Germinal center (tissue), 1 donor: ENCODE measurements at regions not wholly inside any gene's neighbourhood (a gene's known extent, or its start where the extent isn't known, plus 50 kb on each side); places are given as distances from the start of the nearest gene placed in this dataset.

Experiments used
- DNase-seq: peaks from one replicate; pipeline ENCODE4 v3.0.0; 2012; ENCODE audit warnings: mixed read lengths, low spot score

DNA sequence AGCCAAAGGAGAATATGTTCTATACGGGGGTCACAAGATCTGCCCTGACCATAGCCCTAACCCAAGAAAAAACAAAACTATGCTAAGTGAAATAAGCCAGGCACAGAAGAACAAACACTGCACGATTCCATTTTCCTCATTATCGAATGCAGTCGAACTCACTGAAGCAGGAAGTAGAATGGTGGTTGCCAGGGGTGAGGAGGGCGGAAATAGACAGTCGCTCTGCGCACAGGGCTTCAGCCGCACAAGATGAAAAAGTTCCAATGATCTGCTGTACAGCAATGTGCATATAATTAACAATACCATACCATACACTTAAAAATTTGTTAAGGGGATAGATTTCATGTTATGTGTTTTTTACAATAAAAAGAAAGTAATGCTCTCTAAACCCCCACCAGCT, 257.7 kb downstream of the TXNL1 start:
- DNase-seq, result no peak

DNA sequence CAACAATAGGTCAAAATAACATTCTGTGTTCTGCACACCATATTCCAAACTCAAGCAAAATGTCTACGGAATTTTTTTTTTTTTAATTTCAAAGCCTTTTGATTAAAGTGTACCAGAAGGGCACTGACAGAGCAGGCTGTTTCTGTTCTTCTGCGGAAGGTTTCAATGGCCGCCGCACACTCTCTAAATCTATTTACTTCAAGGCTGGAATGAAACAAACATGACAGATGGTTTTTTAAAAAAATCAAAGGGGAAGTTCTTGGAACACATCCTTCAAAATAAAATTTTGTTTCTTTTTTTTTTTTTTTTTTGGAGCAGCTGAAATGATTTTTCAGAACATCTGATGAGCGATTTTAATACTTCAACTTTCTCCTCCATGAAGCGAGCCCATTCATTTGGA, 259.1 kb downstream of the TXNL1 start:
- DNase-seq, result no peak

DNA sequence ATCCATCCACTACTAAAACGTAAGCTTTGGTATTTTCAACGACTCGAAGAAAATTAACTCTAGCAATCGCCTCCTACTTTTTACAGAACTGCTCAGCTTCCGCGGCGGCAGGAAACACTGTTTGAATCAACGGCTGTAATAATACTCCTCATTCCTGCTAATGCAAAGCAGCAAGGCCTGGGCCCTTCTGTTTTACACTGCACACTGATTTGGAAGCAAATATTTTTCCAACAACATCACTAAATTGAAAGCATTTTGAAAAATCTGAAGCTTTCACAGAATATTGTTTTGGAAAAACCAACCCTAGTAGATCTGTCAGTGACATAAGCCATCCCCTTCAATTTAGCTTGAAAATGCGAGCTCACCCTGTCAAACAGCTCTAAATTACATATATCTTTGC, 261.2 kb downstream of the TXNL1 start:
- DNase-seq, result no peak

DNA sequence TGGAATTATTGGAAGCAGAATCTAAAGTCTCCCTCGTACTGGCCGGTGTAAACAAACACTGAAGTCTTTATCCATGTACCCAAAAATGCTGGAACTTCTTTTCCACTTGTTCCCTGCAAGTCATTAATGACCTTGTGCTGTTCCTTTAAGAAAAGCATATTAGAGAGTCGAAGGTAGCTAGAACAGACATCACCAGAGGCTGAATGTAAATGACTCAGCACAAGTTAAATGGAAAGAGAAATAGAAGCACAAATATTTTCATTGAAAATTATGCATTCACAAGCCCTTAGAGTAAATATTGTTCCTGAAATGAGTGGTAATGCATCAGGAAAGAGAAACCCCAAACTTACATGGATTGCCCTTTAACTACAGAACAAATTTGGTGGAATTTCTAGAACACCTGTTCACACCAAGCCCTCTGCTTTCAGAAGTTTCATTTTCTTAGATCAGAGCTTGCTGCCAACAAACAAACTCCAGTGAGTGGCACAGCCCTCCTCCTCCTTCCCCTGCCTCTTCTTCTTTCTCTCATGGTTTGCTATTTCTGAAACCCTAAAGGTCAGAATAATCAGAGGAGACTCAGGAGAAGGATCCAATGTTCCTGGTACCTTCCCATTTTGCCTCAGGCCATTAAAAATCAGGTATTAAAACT, 264.3 kb downstream of the TXNL1 start:
- DNase-seq, result no peak

GRCh38 chr18:56373601-56374000, 264.8 kb downstream of the TXNL1 start:
- DNase-seq, result no peak

DNA sequence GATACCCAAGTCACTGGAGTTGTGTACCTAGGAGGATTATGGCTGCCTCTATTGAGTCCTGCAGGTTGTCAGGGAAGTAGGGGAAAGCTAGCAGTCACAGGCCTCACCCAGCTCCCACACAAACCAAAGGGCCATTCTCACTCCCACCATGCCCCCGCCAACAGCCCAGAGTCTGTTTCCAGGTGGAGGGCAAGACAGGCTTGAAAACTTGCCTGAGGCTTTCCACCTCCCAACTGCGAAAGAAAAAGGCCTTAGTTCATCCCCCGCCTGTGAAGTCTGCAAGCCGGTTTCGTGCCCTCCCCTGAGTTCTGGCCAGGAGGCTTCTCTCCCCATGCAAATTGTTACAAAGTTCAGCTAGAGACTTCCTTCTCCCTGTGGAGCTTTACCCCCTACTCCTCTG, 270.3 kb downstream of the TXNL1 start:
- DNase-seq, result no peak

- no peak for DNase-seq
These were observed 279.6 kb downstream of the TXNL1 start for GRCh38 chr18:56358608-56359280.

- DNase-seq, result no peak
These were observed 284.6 kb downstream of the TXNL1 start for GRCh38 chr18:56353663-56354260.

DNA sequence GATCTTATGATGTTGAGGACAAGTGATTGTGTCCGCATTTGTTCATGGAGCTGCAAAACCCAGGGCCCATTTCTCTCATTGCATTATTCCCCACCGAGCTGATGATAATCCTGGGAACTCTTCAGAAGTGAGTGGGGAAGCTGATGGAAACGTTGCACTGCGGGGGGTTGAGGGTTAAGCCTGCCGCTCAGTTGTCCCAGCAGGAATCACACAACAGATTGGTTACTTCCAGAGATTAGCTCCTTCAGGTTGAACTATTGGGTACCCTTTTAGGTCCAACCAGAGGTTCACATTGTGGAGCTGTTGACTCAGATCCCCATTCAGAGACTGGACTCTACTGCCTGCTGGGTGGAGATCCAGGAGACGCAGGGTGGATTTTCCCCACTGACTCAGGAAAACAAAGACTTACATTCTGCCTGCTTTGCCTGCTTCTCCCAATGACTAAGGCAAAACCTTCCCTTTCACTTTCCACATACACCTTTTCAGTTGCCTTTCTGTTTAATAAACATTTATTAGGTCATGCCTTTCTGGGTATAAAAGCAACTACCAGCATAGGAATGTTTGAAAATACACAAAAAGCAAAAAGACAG, 286.4 kb downstream of the TXNL1 start:
- DNase-seq, result no peak

GRCh38 chr18:56337507-56337906, 300.9 kb downstream of the TXNL1 start:
- DNase-seq, result no peak

GRCh38 chr18:56333839-56334238, 304.6 kb downstream of the TXNL1 start:
- DNase-seq, result no peak

DNA sequence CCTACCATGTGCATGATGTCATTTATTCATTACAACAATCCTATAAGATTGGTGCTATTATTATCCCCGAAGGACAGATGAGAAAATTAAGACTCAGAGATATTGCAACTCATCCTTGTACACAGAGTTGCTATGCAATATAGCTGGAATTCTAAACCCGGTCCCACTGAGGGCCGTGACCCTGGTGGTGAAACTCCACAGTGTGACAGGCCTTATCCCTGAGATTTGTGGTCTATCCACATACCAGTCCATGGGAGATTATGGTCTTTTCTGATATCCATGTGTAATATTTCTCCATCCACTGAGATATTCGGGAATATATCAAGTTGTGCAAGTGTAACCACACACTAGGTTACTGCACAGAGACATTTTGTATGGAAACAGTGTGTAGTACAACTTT, 305.2 kb downstream of the TXNL1 start:
- no peak for DNase-seq

GRCh38 chr18:56332371-56332770, 306.0 kb downstream of the TXNL1 start:
- no peak for DNase-seq

- DNase-seq, result no peak
These were observed 307.9 kb downstream of the TXNL1 start for GRCh38 chr18:56330366-56331110.

DNA sequence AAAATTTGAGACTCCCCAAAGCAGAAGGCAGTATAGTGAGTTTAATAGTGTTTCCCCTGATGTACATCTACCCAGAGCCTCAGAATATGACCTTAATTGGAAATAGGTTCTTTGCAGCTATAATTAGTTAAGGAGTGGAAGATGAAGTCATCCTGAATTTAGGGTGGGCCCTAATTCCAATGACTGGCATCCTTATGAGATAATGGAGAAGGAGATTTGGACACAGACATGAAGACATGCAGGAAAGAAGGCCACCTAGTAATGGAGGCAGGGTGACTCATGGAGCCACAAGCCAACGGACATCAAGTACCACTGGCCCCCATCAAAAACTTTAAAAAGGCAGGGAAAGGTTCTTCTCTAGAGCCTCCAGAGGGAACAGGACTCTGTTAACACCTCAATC, 308.9 kb downstream of the TXNL1 start:
- no peak for DNase-seq

DNA sequence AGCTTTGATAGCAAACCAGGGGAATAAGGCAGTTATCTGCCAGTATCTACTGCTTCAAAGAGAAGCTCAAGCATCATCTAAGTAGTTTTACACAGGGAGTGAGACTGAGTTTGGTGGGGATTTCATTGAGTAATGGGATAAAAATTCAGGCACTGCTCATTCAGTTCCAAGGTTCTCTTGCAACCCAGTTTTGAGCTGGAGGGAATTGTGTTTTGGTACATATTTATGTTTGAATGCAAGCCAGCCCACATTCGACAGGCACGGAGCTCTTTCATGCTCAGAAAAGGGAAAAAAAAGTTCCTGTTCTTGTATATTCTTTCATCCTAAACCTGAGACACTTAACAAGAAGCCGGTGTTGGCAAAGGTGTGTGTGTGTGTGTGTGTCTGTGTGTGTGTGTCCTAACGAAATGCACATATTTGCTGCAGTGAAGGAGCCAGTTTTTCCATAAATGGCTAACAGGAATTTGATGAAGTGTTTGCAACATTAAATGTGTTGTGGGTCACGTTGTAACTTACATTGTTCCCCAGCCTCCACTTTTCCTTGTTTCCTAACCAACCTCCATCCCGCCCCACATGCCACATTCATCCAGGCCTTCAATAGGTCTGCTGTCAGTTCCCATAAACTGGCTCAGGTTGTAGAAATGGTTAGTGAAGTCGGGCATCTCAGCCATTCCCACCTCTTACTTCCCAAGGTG, 311.1 kb downstream of the TXNL1 start:
- DNase-seq, result no peak

DNA sequence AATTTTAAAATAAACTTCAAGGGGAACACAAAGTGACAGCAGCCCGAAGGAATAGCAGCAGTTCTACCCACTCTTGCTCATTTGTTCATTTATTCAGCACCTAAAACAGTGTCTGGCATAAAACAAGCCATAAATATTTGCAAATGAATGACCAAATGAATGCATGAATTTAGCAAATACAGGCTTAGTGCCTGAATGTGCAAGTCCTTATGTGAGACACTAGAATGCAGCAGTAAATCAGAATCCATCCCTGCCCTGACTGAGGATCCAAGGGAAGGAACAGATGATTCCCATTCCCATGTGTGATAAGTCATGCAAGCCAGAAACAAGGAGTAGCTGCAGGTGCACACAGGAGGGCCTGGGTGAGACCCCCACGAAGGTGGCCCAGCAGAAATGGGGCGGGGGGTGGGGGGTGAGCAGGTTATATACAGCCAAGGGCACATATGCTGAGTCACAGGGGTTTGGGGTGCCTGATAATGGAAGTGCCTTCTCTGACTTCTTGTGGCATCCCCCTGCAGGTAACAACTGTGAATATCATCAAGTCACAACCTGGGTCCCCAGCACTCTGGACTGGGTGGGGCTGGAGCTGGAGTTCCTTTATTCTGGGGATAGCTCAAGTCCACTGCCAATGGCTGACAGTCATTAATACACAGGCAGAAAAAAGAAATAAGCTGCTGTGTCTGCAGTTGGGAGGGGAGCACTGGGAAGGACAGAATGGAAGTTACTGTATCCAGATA, 311.9 kb downstream of the TXNL1 start:
- DNase-seq, result no peak

DNA sequence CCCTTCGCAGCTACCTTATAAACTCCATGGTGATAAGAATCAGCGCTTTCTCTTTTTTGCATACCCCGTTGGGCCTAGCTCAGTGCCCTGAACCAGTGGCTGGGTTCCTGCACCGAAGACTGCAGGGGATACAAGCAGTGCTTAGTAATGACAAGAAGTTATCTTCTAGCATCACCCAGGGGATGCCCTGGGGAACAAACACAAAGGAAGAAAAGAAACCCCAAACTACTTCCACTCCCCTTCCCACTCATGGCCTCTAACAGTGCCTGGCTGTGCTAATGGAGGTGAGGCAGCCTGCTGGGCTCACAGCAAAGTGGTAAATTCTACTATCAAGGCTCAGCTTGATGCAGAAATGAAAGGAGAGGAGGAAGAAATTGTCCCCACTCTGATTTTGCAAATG, 314.7 kb downstream of the TXNL1 start:
- DNase-seq, result no peak

DNA sequence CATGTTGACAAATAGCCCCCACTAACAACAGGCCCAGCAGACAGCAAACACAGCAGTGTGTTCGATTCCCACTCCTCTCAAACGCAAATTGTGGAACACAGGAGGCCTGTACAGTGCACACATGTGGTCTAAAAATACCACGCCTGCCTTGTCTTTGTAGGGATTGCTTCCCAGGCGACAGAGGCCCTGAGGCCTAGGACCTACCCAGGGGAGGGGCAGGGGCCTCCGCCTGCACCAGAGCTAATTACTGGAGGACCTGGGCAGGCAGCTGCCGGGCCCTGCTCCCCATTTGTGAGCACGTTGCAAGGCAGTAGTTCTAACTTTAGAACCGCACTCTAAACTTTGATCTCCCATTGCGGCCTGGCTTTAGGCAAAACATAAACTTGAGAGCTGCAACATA, 316.0 kb downstream of the TXNL1 start:
- DNase-seq, result no peak

GRCh38 chr18:56321470-56321869, 316.9 kb downstream of the TXNL1 start:
- DNase-seq, result no peak

DNA sequence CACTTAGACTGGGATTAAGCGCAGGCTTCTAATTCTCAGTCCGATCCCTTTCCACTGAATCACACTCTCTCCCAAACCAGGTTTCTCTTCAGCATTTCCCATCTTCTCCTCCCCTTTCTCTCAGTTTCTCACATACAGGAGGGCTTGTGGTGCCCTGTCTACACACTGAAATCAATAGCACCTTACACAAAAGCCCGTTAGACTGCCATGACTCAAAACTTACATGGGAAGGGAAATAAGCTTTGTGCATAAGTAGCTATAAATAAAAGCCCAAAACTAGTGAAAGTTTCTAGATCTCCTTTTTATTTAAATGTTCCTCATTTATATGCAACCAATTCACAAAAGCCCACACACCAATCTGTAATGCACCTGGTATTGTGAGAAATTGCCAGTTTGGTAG, 318.4 kb downstream of the TXNL1 start:
- DNase-seq, result no peak
